HEK293T (cell line): ENCODE measurements at regions not wholly inside any gene's neighbourhood (a gene's known extent, or its start where the extent isn't known, plus 50 kb on each side); places are given as distances from the start of the nearest gene placed in this dataset.

ENCODE experiments used
- BHLHE40 ChIP-seq: fragments of 450-650 bp; IDR thresholded peaks from 2 replicates; pipeline ENCODE4 v1.6.1; 2016; ENCODE audit warnings: mild to moderate bottlenecking, moderate library complexity, borderline replicate concordance
- ELF4 ChIP-seq: fragments of 450-650 bp; IDR thresholded peaks from 2 replicates; pipeline ENCODE4 v1.6.1; 2017; ENCODE audit warnings: antibody characterized with exemption
- LEF1 ChIP-seq: fragments of 450-650 bp; IDR thresholded peaks from 2 replicates; pipeline ENCODE4 v1.6.1; 2017; ENCODE audit warnings: mild to moderate bottlenecking, borderline replicate concordance
- SUZ12 ChIP-seq: fragments of 450-650 bp; IDR thresholded peaks from 2 replicates; pipeline ENCODE4 v1.6.1; 2016; ENCODE audit warnings: mild to moderate bottlenecking

DNA sequence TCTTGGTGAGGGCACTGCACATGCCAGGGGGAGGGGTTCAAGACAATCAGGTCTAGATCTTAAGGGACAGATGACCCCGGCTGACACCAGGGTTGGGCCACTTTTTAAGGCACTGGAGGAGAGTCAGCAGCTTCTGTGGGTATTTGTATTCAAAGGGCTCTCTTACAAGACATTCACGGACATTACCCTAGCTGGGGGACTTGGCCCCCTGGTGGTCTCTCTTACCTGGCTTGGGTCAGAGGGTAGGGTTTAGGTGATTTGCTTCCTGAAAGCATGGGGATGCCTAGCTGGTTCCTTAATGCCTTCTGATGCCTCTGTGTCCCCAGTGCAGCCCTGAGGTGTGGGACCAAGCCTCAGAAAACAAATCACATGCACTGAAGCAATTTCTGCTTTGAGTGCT lies 354.7 kb downstream of the CDC5L start:
- TF ChIP-seq SUZ12, result no peak
- TF ChIP-seq ELF4, result no peak
- no peak for TF ChIP-seq LEF1
- TF ChIP-seq BHLHE40, result no peak
